GM12878 (cell line): ENCODE measurements at regions not wholly inside any gene's neighbourhood (a gene's known extent, or its start where the extent isn't known, plus 50 kb on each side); places are given as distances from the start of the nearest gene placed in this dataset.

Experiments used
- ATAC-seq: fragments of 200-7000 bp; cut with Tn5 transposase; 3 replicates; pipeline ENCODE4 v1.9.1; 2020; ENCODE audit warnings: mild to moderate bottlenecking, moderate library complexity
- BruUV-seq: library from RNA; stranded (reverse); fragments of 400-500 nt; replicated peaks from 2 replicates; lab custom pipeline; 2021; lab: Mats Ljungman, UMichigan
- CTCF ChIA-PET: fragments of 300-600 bp; sonication (Branson Sonifier 250); formaldehyde crosslinking; extraction: SDS; loops from one replicate; lab custom pipeline; 2021; ENCODE audit warnings: inconsistent platforms; lab: Yijun Ruan, JAX
- POLR2A ChIA-PET: fragments of 350-600 bp; formaldehyde crosslinking; extraction: SDS; loops from one replicate; lab custom pipeline; 2021; ENCODE audit warnings: inconsistent platforms; lab: Charles Lee
- RAD21 ChIA-PET: fragments of 300-600 bp; sonication (Branson Sonifier 250); formaldehyde crosslinking; loops from one replicate; lab custom pipeline; 2023; ENCODE audit warnings: antibody characterized with exemption; ENCODE audit not compliant: unreplicated experiment; lab: Charles Lee
- SMC1A ChIA-PET: fragments of 300-600 bp; sonication (Branson Sonifier 250); formaldehyde crosslinking; loops from one replicate; lab custom pipeline; 2023; ENCODE audit not compliant: unreplicated experiment, uncharacterized antibody; lab: Charles Lee
- DNase-seq: peaks from one replicate; pipeline ENCODE4 v3.0.0-alpha.2; 2011; ENCODE audit warnings: low read depth, low spot score
- FAIRE-seq: peaks from 3 replicates; lab custom pipeline; 2011; peaks lifted over from hg19 to GRCh38; lab: Jason Lieb, UNC
- H2AFZ ChIP-seq: 2 replicates; pipeline ENCODE4 v1.6.0; 2011; ENCODE audit warnings: low read depth, low read length, control low read depth; ENCODE audit not compliant: control insufficient read depth
- H3K27ac ChIP-seq: 2 replicates; pipeline ENCODE4 v1.5.1; 2011; ENCODE audit warnings: control low read depth; ENCODE audit not compliant: control insufficient read depth, insufficient read depth
- H3K27me3 ChIP-seq, 2 experiments: replicated peaks in 1 of 2; 2 replicates each; pipeline versions ENCODE4 v1.6.0 to v1.6.1; 2011; ENCODE audit warnings: low read length in 1 of 2; ENCODE audit not compliant: control insufficient read depth in 2 of 2, insufficient read depth in 2 of 2
- H3K36me3 ChIP-seq, 2 experiments: 2 replicates each; pipeline ENCODE4 v1.5.1; 2011; ENCODE audit warnings: low read length in 1 of 2; ENCODE audit not compliant: control insufficient read depth in 2 of 2, insufficient read depth in 2 of 2
- H3K4me1 ChIP-seq: 2 replicates; pipeline ENCODE4 v1.6.1; 2011; ENCODE audit warnings: mild to moderate bottlenecking, low read length, moderate library complexity, mixed read lengths; ENCODE audit not compliant: control insufficient read depth, insufficient read depth
- H3K4me2 ChIP-seq: 2 replicates; pipeline ENCODE4 v1.6.0; 2011; ENCODE audit warnings: control low read depth; ENCODE audit not compliant: control insufficient read depth, insufficient read depth
- H3K4me3 ChIP-seq: fragments of 200-600 bp; sonication (generic); 2 replicates; pipeline ENCODE4 v1.5.1; 2016
- H3K79me2 ChIP-seq: 2 replicates; pipeline ENCODE4 v1.6.0; 2011; ENCODE audit warnings: low read length; ENCODE audit not compliant: control insufficient read depth, insufficient read depth
- H3K9ac ChIP-seq: 2 replicates; pipeline ENCODE4 v1.8.0; 2011; ENCODE audit warnings: low read length, control low read depth, mixed read lengths; ENCODE audit not compliant: control insufficient read depth, insufficient read depth
- H3K9me3 ChIP-seq: replicated peaks from 3 replicates; pipeline ENCODE4 v1.5.1; 2011; ENCODE audit warnings: mild to moderate bottlenecking, low read length; ENCODE audit not compliant: control insufficient read depth, insufficient read depth
- H4K20me1 ChIP-seq: 2 replicates; pipeline ENCODE4 v1.6.0; 2011; ENCODE audit not compliant: control insufficient read depth, insufficient read depth
- ATF7 ChIP-seq: fragments of 450-650 bp; IDR thresholded peaks from 2 replicates; pipeline ENCODE4 v1.6.1; 2016; ENCODE audit warnings: low read depth, mild to moderate bottlenecking
- BACH1 ChIP-seq: fragments of 450-650 bp; IDR thresholded peaks from 2 replicates; pipeline ENCODE4 v1.6.1; 2017; ENCODE audit warnings: mild to moderate bottlenecking, borderline replicate concordance
- CHD4 ChIP-seq: fragments of 200-600 bp; sonication (generic); IDR thresholded peaks from 2 replicates; pipeline ENCODE4 v1.6.1; 2016; ENCODE audit warnings: mild to moderate bottlenecking
- EZH2 ChIP-seq: IDR thresholded peaks from 2 replicates; pipeline ENCODE4 v1.6.1; 2012; ENCODE audit warnings: low read depth, mild to moderate bottlenecking, control low read depth, inconsistent platforms, low read length, borderline replicate concordance; ENCODE audit not compliant: control insufficient read depth
- REST ChIP-seq: IDR thresholded peaks from 2 replicates; pipeline ENCODE4 v1.6.1; 2012; ENCODE audit warnings: mild to moderate bottlenecking, low read depth, low read length
- RFX5 ChIP-seq: IDR thresholded peaks from 2 replicates; pipeline ENCODE4 v1.6.1; 2011; ENCODE audit warnings: low read depth, low read length, improper control_type of control experiment
- SPI1 ChIP-seq: IDR thresholded peaks from 2 replicates; pipeline ENCODE4 v1.6.1; 2011; ENCODE audit warnings: low read depth, mild to moderate bottlenecking, low read length, moderate library complexity, borderline replicate concordance; ENCODE audit not compliant: insufficient read depth
- SREBF1 ChIP-seq: IDR thresholded peaks from 2 replicates; pipeline ENCODE4 v1.6.1; 2012; ENCODE audit warnings: mild to moderate bottlenecking, low read length
- TCF3 ChIP-seq: IDR thresholded peaks from 2 replicates; pipeline ENCODE4 v1.6.1; 2012; ENCODE audit warnings: low read depth, mild to moderate bottlenecking, low read length, borderline replicate concordance; ENCODE audit not compliant: insufficient read depth
- YY1 ChIP-seq: IDR thresholded peaks from 2 replicates; pipeline ENCODE4 v1.6.1; 2011; ENCODE audit warnings: low read depth, mild to moderate bottlenecking, low read length
- ZZZ3 ChIP-seq: IDR thresholded peaks from 2 replicates; pipeline ENCODE4 v1.6.1; 2011; ENCODE audit warnings: low read depth; ENCODE audit not compliant: control insufficient read depth, insufficient read length
- WGBS: methylation state at CpG from one replicate; pipeline ENCODE4 v1.1.6; 2016; ENCODE audit warnings: low lambda C conversion rate; ENCODE audit not compliant: insufficient replicate concordance, insufficient coverage; ENCODE audit errors: missing lambda C conversion rate; 5-methylcytosine and 5-hydroxymethylcytosine counted together
- in situ Hi-C: fragments of 300-500 bp; cut with MboI; formaldehyde crosslinking; loops from 9 replicates; pipeline ENCODE4 v1.14.3; 2018; ENCODE audit warnings: mixed read lengths
- intact Hi-C: fragments of 100-400 bp; cut with micrococcal nuclease; formaldehyde crosslinking; loops from one replicate; pipeline ENCODE4 v1.14.2; 2022; ENCODE audit not compliant: unreplicated experiment

DNA sequence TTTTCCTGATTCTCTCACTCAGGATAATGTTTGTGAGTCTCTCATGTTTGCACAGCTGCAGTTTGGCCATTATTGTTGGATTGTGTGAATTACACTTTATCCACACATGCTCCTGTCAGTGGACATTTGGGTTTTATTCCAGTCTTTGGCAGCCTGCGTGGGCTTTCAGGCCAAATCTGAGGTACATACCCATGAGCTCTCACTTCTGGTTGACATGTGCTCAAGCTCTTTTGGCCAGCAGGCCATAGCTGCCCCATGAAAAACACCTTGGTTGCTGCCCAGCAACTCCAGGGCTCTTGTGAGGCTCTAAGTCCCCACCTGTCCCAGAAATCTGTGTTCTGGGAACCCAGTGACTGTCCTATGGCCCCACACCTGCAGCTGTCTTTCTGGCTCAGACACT, 124.5 kb upstream of the GALNT2 start:
- Histone ChIP-seq H3K27ac (no peak overlapping the region), H3K4me3 (no peak overlapping the region), H2AFZ (no peak overlapping the region), H3K36me3 (no peaks in the 10 kb centered on the region), H3K4me1 (no peaks in the 10 kb centered on the region), H3K79me2 (no peaks in the 10 kb centered on the region), H3K27me3 (peaks cover 0 to 3% of the 10 kb centered on the region in 2 experiments; a peak in 1 of 4 replicates), H3K4me2 (no peak overlapping the region), H3K9ac (no peak overlapping the region), H4K20me1 (no peaks in the 10 kb centered on the region), H3K9me3 (no peaks in the 10 kb centered on the region)
- RAD21 ChIA-PET: no interaction called here
- SMC1A ChIA-PET: no interaction called here
- no peak for FAIRE-seq
- no peak for ATAC-seq
- DNase-seq: no peak
- in situ Hi-C loops: no loop called here
- intact Hi-C loops: no loop called here
- CTCF ChIA-PET: interaction anchor here (1.2 kb wide), 1 partner anchor 34 kb away, joined by 3 read pairs; no protein-coding TSS in a partner anchor
- BruUV-seq: no TSS peak
- WGBS: 46% methylated on average over 1 of the region's 1 CpG
- POLR2A ChIA-PET: no interaction called here
- no peak for TF ChIP-seq SREBF1
- no peak for TF ChIP-seq YY1
- no peak for TF ChIP-seq CHD4
- no peak for TF ChIP-seq EZH2
- TF ChIP-seq ZZZ3: no peak
- no peak for TF ChIP-seq SPI1
- no peak for TF ChIP-seq RFX5
- no peak for TF ChIP-seq BACH1
- no peak for TF ChIP-seq REST
- TF ChIP-seq ATF7: no peak
- TF ChIP-seq TCF3: no peak
